Trophoblast cell (in vitro differentiated cells and primary cell): ENCODE measurements at regions not wholly inside any gene's neighbourhood (a gene's known extent, or its start where the extent isn't known, plus 50 kb on each side); places are given as distances from the start of the nearest gene placed in this dataset.
A peak's percentile ranks its signal among the peaks of the same experiment; 100 is the strongest.

Experiments
- DNase-seq, 2 donors: peaks; one replicate each; pipeline ENCODE4 v3.0.0-alpha.2; 2016
- H2AFZ ChIP-seq: 2 replicates; pipeline ENCODE4 v1.6.1; 2013; ENCODE audit warnings: low read length, moderate library complexity, mild to moderate bottlenecking; ENCODE audit not compliant: insufficient read depth, poor library complexity
- H2AK5ac ChIP-seq: 2 replicates; pipeline ENCODE4 v1.6.1; 2013; ENCODE audit warnings: mild to moderate bottlenecking, low read length
- H2BK120ac ChIP-seq: 2 replicates; pipeline ENCODE4 v1.6.1; 2013; ENCODE audit warnings: low read length, mild to moderate bottlenecking, moderate library complexity; ENCODE audit not compliant: insufficient read depth, poor library complexity
- H2BK12ac ChIP-seq: 2 replicates; pipeline ENCODE4 v1.6.1; 2013; ENCODE audit warnings: mild to moderate bottlenecking, low read length, moderate library complexity
- H2BK5ac ChIP-seq: 2 replicates; pipeline ENCODE4 v1.6.1; 2013; ENCODE audit warnings: low read length, low read depth, moderate library complexity, mild to moderate bottlenecking; ENCODE audit not compliant: poor library complexity
- H3K14ac ChIP-seq: 2 replicates; pipeline ENCODE4 v1.6.1; 2013; ENCODE audit warnings: mild to moderate bottlenecking, low read length
- H3K18ac ChIP-seq: 2 replicates; pipeline ENCODE4 v1.6.1; 2013; ENCODE audit warnings: mild to moderate bottlenecking, low read length
- H3K23ac ChIP-seq: 2 replicates; pipeline ENCODE4 v1.6.1; 2013; ENCODE audit warnings: low read length
- H3K27ac ChIP-seq: 2 replicates; pipeline ENCODE4 v1.5.1; 2013; ENCODE audit warnings: low read depth, mild to moderate bottlenecking, inconsistent platforms, low read length, moderate library complexity
- H3K27me3 ChIP-seq: 2 replicates; pipeline ENCODE4 v1.6.1; 2013; ENCODE audit warnings: inconsistent platforms, mild to moderate bottlenecking, low read length, moderate library complexity; ENCODE audit not compliant: insufficient read depth
- H3K36me3 ChIP-seq, 2 experiments: 1 replicate in 1 of 2; 2 replicates in 1 of 2; pipeline ENCODE4 v1.6.1; 2013; ENCODE audit warnings: low read length in 2 of 2, mild to moderate bottlenecking in 2 of 2, moderate library complexity in 1 of 2; ENCODE audit not compliant: insufficient read depth in 2 of 2, control insufficient read depth in 1 of 2
- H3K4ac ChIP-seq: 2 replicates; pipeline ENCODE4 v1.6.1; 2013; ENCODE audit warnings: low read depth, mild to moderate bottlenecking, low read length, moderate library complexity
- H3K4me1 ChIP-seq, 2 experiments: 1 replicate in 1 of 2; 2 replicates in 1 of 2; pipeline ENCODE4 v1.6.1; 2013; ENCODE audit warnings: low read length in 2 of 2, mild to moderate bottlenecking in 2 of 2, moderate library complexity in 1 of 2; ENCODE audit not compliant: insufficient read depth in 2 of 2, control insufficient read depth in 1 of 2
- H3K4me2 ChIP-seq: 2 replicates; pipeline ENCODE4 v1.6.1; 2013; ENCODE audit warnings: inconsistent platforms, mild to moderate bottlenecking, low read length, moderate library complexity
- H3K4me3 ChIP-seq: 2 replicates; pipeline ENCODE4 v1.5.1; 2013; ENCODE audit warnings: mild to moderate bottlenecking, low read depth, low read length, inconsistent platforms
- H3K79me1 ChIP-seq: one replicate; pipeline ENCODE4 v1.6.1; 2013; ENCODE audit warnings: low read length
- H3K79me2 ChIP-seq: 2 replicates; pipeline ENCODE4 v1.6.1; 2013; ENCODE audit warnings: low read length, mild to moderate bottlenecking; ENCODE audit not compliant: control insufficient read depth, insufficient read depth, poor library complexity
- H3K9ac ChIP-seq: 2 replicates; pipeline ENCODE4 v1.6.1; 2013; ENCODE audit warnings: mild to moderate bottlenecking, low read length
- H3K9me3 ChIP-seq: 2 replicates; pipeline ENCODE4 v1.6.1; 2013; ENCODE audit warnings: low read depth, mild to moderate bottlenecking, control low read depth, inconsistent platforms, low read length; ENCODE audit not compliant: insufficient read depth
- H4K12ac ChIP-seq: 2 replicates; pipeline ENCODE4 v1.6.1; 2013; ENCODE audit warnings: low read depth, mild to moderate bottlenecking, low read length, moderate library complexity
- H4K8ac ChIP-seq: 2 replicates; pipeline ENCODE4 v1.6.1; 2013; ENCODE audit warnings: low read depth, mild to moderate bottlenecking, low read length, moderate library complexity
- H4K91ac ChIP-seq: one replicate; pipeline ENCODE4 v1.6.1; 2013; ENCODE audit warnings: low read depth, mild to moderate bottlenecking, low read length, moderate library complexity
- WGBS: extraction: QIAGEN DNeasy Blood & Tissue Kit; methylation state at CpG from one replicate; pipeline ENCODE4 v1.1.7; 2013; ENCODE audit warnings: missing lambda C conversion rate; ENCODE audit not compliant: insufficient read length, insufficient coverage; ENCODE audit errors: extremely low coverage; 5-methylcytosine and 5-hydroxymethylcytosine counted together

DNA sequence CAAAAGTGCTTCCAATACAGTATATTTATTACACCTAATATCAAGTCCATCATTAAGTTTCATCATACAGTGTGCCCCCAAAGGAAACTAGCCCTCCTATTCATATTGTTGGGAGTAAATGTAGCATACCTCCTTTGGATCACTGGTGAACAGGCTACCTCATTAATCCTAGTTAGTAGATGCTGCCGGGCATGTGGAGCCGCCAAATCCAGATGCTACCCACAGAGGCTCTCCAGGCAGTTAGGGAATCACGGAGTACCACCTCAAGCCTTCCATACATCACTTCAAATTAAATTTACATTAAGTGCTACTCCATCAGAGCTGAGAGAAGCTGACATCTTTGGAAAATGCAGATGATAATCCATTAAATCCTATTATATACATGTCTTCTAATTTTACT, 121.7 kb upstream of the FOXD3 start:
- Histone ChIP-seq H3K14ac (no peak overlapping the region), H2BK5ac (no peak overlapping the region), H2BK12ac (no peak overlapping the region), H3K79me1 (no peaks in the 10 kb centered on the region), H4K91ac (no peak overlapping the region), H4K12ac (no peak overlapping the region), H3K4me2 (no peak overlapping the region), H3K4me1 (no peaks in the 10 kb centered on the region), H3K79me2 (no peaks in the 10 kb centered on the region), H3K36me3 (no peaks in the 10 kb centered on the region), H3K27ac (no peak overlapping the region), H3K9me3 (peaks cover 2% of the 10 kb centered on the region), H3K18ac (no peak overlapping the region), H3K27me3 (peaks cover 8% of the 10 kb centered on the region), H2AFZ (no peak overlapping the region), H3K23ac (no peak overlapping the region), H2BK120ac (no peak overlapping the region), H4K8ac (no peak overlapping the region), H2AK5ac (no peak overlapping the region), H3K4ac (no peak overlapping the region), H3K9ac (peak overlapping the region; percentile 53), H3K4me3 (no peak overlapping the region)
- no peak for DNase-seq
- WGBS, result no CpG with 5 or more reads among the region's 3 CpGs

DNA sequence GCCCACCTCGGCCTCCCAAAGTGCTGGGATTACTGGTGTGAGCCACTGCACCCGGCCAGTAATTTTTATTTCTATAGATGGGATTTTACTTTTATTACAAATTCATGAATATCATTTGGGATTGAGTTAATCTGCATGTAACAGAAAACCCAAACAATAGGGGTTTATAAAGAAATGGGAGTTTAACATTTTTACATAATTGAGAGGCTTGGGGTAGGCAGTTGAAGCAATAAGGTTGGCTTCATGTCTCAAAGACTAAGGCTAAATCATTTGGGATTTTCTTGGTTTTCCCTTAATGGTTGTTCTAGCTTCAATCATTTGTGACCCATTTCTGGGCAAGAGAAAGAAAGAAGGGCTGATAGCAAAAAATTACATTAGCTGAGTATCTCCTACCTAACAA, 118.7 kb upstream of the FOXD3 start:
- no peak overlapping the region for H4K12ac ChIP-seq
- no peak overlapping the region for H2BK12ac ChIP-seq
- no peak overlapping the region for H3K4me3 ChIP-seq
- DNase-seq, result no peak
- no peak overlapping the region for H2BK5ac ChIP-seq
- no peak overlapping the region for H2BK120ac ChIP-seq
- H2AFZ ChIP-seq, result no peak overlapping the region
- H3K18ac ChIP-seq, result no peak overlapping the region
- peaks cover under 1% of the 10 kb centered on the region for H3K9me3 ChIP-seq
- no peaks in the 10 kb centered on the region for H3K79me2 ChIP-seq
- no peak overlapping the region for H4K8ac ChIP-seq
- no peaks in the 10 kb centered on the region for H3K4me1 ChIP-seq
- H4K91ac ChIP-seq, result no peak overlapping the region
- H2AK5ac ChIP-seq, result no peak overlapping the region
- no peak overlapping the region for H3K9ac ChIP-seq
- no peak overlapping the region for H3K14ac ChIP-seq
- peaks cover 3% of the 10 kb centered on the region for H3K27me3 ChIP-seq
- H3K79me1 ChIP-seq, result no peaks in the 10 kb centered on the region
- no peak overlapping the region for H3K23ac ChIP-seq
- no CpG with 5 or more reads among the region's 2 CpGs for WGBS
- no peaks in the 10 kb centered on the region for H3K36me3 ChIP-seq
- no peak overlapping the region for H3K4ac ChIP-seq
- no peak overlapping the region for H3K27ac ChIP-seq
- no peak overlapping the region for H3K4me2 ChIP-seq

DNA sequence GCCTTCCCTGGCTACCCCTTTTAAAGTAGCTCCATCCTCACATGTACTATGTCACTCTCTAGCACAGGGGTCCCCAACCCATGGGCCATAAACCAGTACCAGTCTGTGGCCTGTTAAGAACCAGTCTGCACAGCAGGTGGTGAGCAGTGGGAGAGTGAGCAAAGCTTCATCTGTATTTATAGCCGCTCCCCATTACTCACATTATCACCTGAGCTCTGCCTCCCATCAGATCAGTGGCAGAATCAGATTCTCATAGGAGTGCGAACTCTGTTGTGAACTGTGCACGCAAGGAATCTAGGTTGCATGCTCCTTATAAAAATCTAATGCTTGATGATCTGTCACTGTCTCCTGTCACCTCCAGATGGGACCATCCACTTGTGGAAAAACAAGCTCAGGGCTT, 116.6 kb upstream of the FOXD3 start:
- Histone ChIP-seq H3K23ac (no peak overlapping the region), H2AFZ (no peak overlapping the region), H4K91ac (no peak overlapping the region), H3K4ac (no peak overlapping the region), H3K14ac (no peak overlapping the region), H3K9ac (no peak overlapping the region), H4K12ac (no peak overlapping the region), H3K27me3 (no peaks in the 10 kb centered on the region), H3K27ac (no peak overlapping the region), H2BK5ac (no peak overlapping the region), H3K4me3 (no peak overlapping the region), H3K79me1 (no peaks in the 10 kb centered on the region), H3K4me1 (no peaks in the 10 kb centered on the region), H2BK120ac (no peak overlapping the region), H3K36me3 (no peaks in the 10 kb centered on the region), H3K18ac (no peak overlapping the region), H3K9me3 (no peaks in the 10 kb centered on the region), H2AK5ac (no peak overlapping the region), H4K8ac (no peak overlapping the region), H3K4me2 (no peak overlapping the region), H2BK12ac (no peak overlapping the region), H3K79me2 (no peaks in the 10 kb centered on the region)
- DNase-seq, result no peak
- no CpG with 5 or more reads among the region's 3 CpGs for WGBS

DNA sequence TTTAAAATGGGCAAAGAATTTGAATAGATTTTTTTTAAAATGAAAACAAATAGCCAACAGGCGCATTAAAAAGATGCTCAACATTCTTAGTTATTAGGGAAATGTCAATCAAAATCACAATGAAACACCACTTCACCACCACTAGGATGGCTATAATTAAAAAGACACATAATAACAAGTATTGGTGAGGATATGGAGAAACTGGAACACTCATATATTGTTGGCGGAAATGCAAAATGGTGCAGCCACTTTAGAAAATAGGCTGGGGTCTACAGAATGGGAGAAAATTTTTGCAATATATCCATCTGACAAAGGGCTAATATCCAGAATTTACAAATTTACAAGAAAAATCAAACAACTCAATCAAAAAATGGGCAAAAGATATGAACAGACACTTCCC, 107.8 kb upstream of the FOXD3 start:
- no CpG with 5 or more reads among the region's 2 CpGs for WGBS
- Histone ChIP-seq H3K27ac (no peak overlapping the region), H3K79me1 (no peaks in the 10 kb centered on the region), H3K79me2 (no peaks in the 10 kb centered on the region), H3K9ac (no peak overlapping the region), H3K4me1 (no peaks in the 10 kb centered on the region), H2AK5ac (no peak overlapping the region), H3K4me2 (no peak overlapping the region), H4K12ac (no peak overlapping the region), H3K4ac (no peak overlapping the region), H2AFZ (no peak overlapping the region), H3K23ac (no peak overlapping the region), H2BK5ac (no peak overlapping the region), H3K4me3 (no peak overlapping the region), H3K36me3 (no peaks in the 10 kb centered on the region), H3K9me3 (no peaks in the 10 kb centered on the region), H2BK12ac (no peak overlapping the region), H3K14ac (no peak overlapping the region), H2BK120ac (no peak overlapping the region), H4K91ac (no peak overlapping the region), H3K27me3 (no peaks in the 10 kb centered on the region), H3K18ac (no peak overlapping the region), H4K8ac (no peak overlapping the region)
- no peak for DNase-seq
